K562 (cell line): ENCODE measurements at regions not wholly inside any gene's neighbourhood (a gene's known extent, or its start where the extent isn't known, plus 50 kb on each side); places are given as distances from the start of the nearest gene placed in this dataset.

Source experiments
- ARID4B ChIP-seq: sonication (generic); formaldehyde crosslinking; IDR thresholded peaks from 2 replicates; pipeline ENCODE4 v1.8.0; 2022; ENCODE audit warnings: mild to moderate bottlenecking, missing genetic modification reagents
- FOXO4 ChIP-seq: fragments of 450-650 bp; formaldehyde crosslinking; IDR thresholded peaks from 2 replicates; pipeline ENCODE4 v1.4.0; 2020; ENCODE audit warnings: mild to moderate bottlenecking, moderate library complexity
- GATA2 ChIP-seq: sonication (generic); formaldehyde crosslinking; IDR thresholded peaks from 2 replicates; pipeline ENCODE4 v1.4.0; 2020; ENCODE audit warnings: mild to moderate bottlenecking, missing genetic modification reagents
- HDAC6 ChIP-seq: IDR thresholded peaks from 2 replicates; pipeline ENCODE4 v1.6.1; 2012; ENCODE audit warnings: low read depth, mild to moderate bottlenecking, control low read depth, inconsistent platforms, low read length, moderate library complexity
- KAT8 ChIP-seq: fragments of 450-650 bp; IDR thresholded peaks from 2 replicates; pipeline ENCODE4 v1.6.1; 2016; ENCODE audit warnings: low read depth, mild to moderate bottlenecking
- NFXL1 ChIP-seq: fragments of 450-650 bp; formaldehyde crosslinking; IDR thresholded peaks from 2 replicates; pipeline ENCODE4 v1.4.0; 2021; ENCODE audit warnings: mild to moderate bottlenecking
- ZBTB1 ChIP-seq: sonication (generic); formaldehyde crosslinking; IDR thresholded peaks from 2 replicates; pipeline ENCODE4 v1.8.1; 2023; ENCODE audit warnings: missing genetic modification reagents, low read depth, mild to moderate bottlenecking, borderline replicate concordance

GRCh38 chr9:91150998-91151717, 210.6 kb downstream of the AUH start (continued):
- TF ChIP-seq FOXO4 (no peak), GATA2 (no peak), ARID4B (CRISPR knock-in tag) (no peak), HDAC6 (no peak), ZBTB1 (CRISPR knock-in tag) (no peak), NFXL1 (CRISPR knock-in tag) (no peak), KAT8 (no peak)
- TF ChIP-seq, all 486 proteins: peak for 0
